ENCODE measurements at regions not wholly inside any gene's neighbourhood (a gene's known extent, or its start where the extent isn't known, plus 50 kb on each side); places are given as distances from the start of the nearest gene placed in this dataset.
"Not testable (repeated sequence)": the region's sequence is repeated elsewhere in the genome, so short reads cannot be mapped to it uniquely, and the experiment has no call there.

DNA sequence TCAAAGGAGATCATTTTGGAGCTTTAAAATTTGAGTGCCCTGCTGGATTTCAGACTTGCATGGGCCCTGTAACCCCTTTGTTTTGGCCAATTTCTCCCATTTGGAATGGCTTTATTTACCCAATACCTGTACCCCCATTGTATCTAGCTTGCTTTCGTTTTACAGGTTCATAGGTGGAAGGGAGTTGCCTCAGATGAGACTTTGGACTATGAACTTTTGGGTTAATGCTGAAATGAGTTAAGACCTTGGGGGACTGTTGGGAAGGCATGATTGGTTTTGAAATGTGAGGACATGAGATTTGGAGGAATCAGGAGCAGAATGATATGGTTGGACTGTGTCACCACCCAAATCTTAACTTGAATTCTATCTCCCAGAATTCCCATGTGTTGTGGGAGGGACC is 250.6 kb downstream of the MFSD1 start:
- DNase-seq = not testable (repeated sequence)

DNA sequence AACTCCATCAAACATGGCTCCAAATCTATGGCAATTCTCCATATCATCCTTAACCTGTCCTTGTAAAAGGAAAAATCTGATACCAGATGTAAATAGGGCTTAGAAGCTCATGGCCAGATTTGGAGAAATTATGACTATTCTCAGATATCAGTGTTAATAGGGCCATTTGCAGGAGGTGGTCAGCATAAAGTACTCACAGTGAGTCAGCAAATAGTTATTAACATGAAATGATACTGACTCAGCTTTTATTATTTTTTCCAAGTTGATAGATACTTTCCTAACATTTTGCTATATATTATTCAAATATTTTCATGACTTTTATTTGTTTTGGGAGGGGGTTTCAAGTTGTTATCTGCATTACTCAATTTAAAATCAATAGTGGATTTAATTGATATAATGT is 255.8 kb downstream of the MFSD1 start:
- DNase-seq = no peak

DNA sequence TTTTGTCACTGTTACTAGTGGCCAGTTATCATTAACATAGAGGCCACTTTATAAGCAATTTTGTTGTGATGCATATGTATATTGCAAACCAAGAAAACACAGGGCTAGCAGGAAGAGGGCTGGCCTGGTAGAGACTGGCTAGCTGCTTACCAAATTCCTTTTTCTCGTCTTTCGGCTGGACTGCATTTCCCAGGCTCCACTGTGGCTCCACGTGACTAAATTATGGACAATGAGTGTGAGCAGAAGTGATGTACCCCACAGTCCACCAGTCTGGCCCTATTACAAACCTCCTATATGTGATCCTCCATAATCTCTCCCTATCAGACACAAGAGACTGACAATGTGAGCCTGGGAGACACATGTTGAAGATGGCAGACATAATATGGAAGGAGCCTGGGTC is 257.0 kb downstream of the MFSD1 start:
- no peak for DNase-seq

DNA sequence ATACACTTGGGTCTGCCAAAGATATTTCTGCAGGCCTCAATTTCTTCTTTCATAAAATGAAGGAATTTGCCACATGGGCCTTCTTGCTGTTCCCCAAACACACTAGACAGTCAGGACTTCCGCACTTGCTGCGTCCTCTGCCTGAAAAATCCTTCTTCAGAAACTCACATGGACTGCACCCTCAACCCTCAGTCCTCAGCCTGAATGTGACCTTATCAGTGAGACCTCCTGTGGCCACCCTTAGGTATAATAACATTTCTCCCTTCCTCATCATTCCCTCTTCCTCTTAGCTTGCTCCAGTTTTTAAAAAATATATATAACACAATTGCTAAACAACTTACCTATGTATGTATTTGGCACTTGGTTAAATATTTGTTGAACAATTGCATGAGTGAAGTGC is 257.5 kb downstream of the MFSD1 start:
- DNase-seq = no peak

DNA sequence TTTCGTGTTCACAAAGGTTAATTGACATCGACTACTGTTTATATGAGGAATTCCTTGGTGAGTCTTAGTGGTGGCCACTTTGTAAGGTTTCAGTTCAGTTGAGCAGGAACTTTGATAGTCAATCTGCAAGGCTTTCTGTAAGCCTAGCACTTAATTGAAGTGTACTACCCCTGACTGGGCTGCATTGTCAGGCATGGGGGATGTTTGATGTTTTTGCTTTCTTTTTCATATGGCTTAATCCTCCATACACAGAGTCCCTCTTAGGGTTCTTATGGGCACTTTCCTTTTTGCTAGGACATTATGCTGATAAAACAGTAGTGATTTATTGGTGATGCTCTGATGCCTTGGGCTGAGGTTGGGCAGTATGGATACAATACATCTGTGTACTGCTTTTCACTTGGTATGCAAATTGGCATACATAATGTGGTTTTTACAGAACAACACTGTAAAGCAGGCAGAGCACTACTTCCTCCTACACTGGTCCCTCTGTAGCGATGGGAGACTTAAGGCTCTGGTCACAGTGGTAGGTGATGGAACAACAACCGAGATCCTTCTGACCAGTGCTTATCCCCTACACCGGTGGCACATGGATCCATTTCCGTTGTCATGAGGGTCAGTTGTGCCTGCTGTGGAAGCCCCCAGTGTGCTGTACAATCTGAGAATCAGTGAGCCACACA is 261.0 kb downstream of the MFSD1 start:
- DNase-seq = no peak

DNA sequence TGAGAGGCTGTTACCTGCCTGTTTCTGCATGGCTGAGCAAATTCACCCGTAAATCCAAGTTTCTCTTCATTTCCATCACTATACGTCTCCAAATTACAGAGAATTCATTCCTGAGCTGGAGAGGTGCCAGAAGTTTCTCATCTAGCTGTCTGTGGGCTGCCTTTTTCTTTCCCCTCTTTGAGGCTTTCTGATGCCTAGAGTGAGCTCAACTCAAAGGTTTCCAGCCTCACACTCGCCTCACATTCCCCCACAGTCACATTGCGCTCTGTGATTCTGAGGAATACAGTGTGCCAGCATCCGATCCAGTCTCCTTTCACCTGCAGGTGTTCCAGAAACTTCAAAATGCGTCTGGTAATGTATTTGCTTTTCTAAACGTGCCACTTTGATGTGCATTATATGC is 267.2 kb downstream of the MFSD1 start, which contains the start of gene IQCJ:
TSS of gene IQCJ (plus strand) at position 229 of the 400 bp plus-strand sequence.
- DNase-seq = no peak

DNA sequence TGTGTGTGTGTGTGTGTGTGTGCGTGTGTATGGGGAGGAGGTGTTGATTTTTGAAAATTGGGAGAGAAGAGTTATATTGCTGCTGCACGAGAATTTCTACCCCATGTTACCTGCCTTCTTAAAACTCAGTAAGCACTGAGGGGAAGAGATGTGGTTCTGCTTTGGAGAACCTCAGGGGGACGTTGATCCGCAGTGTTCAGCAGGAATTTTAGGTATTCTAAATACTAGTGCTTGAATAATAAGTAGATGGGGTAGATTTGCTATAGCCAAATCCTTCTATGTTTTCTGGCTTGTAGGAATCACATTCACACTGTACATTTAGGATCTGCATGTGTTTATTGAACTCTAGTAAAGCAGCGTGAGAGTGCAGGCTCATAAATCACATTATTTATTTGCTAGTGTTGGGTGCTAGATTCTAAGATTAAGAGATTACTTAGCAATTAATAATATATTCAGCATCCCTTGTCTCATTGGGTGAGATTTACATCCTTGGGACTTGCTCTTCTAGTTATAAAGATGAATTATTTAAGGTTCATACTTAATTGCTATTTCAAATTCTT is 268.1 kb downstream of the MFSD1 start:
- no peak for DNase-seq

GRCh38 chr3:159074756-159075701 is 273.2 kb downstream of the MFSD1 start:
- no peak for DNase-seq

- DNase-seq = no peak
Observed at GRCh38 chr3:159077860-159078259, 276.0 kb downstream of the MFSD1 start.

GRCh38 chr3:159080256-159080655 is 278.4 kb downstream of the MFSD1 start:
- DNase-seq = no peak

- no peak for DNase-seq
Observed at GRCh38 chr3:159080821-159081220, 279.0 kb downstream of the MFSD1 start.

GRCh38 chr3:159082519-159082918 is 280.7 kb downstream of the MFSD1 start:
- no peak for DNase-seq

DNA sequence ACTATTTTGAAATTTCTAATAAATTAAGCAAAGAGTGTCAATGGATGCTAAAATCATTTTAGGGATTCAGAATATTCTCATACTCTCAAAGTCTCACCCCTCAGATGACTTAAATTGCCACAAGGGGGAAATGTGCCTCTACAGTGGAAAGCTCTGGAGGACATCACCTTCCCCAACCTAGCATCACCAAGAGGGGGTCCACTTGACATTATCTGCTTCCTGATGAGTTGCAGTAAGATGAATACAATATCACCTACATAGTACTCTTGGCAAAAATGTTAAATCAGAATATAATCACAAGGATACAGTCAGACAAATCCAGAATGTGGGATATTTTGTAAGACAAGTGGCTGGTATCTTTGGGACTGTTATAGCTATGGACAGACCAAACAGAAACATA is 290.1 kb downstream of the MFSD1 start:
- DNase-seq = no peak

- DNase-seq = no peak
Observed at GRCh38 chr3:159102001-159102400, 300.1 kb downstream of the MFSD1 start.

- DNase-seq = no peak
Observed at GRCh38 chr3:159112724-159113123, 310.9 kb downstream of the MFSD1 start.

GRCh38 chr3:159113221-159113875 is 311.5 kb downstream of the MFSD1 start:
- no peak for DNase-seq

- no peak for DNase-seq
Observed at GRCh38 chr3:159114582-159114981, 312.7 kb downstream of the MFSD1 start.

GRCh38 chr3:159123877-159124276 is 322.0 kb downstream of the MFSD1 start:
- DNase-seq = no peak

DNA sequence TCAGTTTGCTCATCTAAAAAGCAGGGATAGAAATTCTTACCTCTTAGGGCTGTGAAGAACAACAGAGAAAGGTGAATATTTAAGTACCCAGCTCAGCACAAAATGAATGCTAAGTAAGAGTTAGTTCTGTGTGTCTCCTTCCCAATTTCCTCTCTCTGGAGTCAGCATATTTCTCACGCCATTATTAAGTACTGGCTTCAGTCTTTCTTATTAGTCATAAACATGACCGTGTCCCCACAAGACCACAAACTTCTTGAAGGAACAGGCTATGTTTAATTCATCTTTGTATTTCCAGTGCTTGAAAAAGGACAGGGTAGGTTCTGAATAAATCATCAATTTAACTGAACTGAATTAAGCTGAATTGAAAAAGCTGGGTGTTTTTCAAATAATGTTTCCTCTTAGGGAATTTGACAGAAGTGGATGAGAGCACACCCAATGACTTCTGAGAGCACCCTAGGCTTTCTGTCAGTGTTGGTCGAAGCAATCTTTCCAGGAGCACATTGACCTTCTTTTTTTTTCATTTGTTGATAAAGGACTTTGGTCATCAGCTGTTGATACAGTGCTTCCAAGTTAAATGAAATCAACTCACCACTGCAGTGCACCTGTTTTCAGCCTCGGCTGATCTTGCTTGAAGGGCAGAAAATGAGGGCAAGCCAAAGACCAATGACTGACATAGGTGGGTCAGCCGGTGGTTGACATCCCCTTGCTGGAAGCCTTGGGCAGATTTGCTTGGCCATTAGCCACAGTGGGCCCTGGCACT is 324.6 kb downstream of the MFSD1 start:
- DNase-seq = no peak

DNA sequence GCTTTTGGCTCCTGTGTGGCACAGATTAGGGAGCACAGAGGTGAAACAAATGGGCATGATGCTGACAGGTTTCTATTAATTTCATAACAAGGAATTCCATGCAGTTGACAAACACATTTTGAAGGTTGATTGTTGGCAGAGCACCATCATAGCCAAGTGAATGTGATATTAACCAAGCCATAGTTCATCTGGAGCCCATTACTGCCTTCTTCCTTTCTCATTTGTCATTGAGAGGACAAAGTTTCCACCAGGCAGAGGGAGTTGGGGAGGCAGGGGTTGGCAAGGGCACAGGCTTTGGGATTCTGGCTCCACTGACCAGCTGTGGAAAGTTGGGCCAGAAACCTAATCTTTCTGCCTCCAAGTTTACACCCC is 325.2 kb downstream of the MFSD1 start:
- no peak for DNase-seq

DNA sequence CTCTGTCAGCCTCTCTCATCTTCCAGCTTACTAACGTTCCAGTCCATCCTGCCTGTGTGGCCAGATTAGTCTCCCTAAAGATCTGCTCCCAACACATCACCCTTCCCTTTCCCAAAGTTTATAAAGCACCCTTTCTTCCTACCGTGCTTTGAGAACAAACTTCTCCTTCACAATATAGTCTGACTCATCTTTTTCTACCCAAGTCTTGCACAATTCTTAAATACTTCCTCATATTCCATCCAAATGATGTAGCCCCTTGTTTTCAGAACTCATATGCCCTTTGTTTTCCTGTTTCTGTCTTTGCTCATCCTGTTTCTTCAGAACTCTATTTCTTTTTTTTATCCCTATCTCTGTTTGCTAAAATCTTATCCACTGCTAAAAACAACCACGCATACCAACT is 326.8 kb downstream of the MFSD1 start:
- no peak for DNase-seq

GRCh38 chr3:159130108-159130507 is 328.3 kb downstream of the MFSD1 start:
- DNase-seq = no peak

- DNase-seq = no peak
Observed at GRCh38 chr3:159131376-159131775, 329.5 kb downstream of the MFSD1 start.

All from NCI-H1694 treated with DMSO at 0.1 percent for 48 hours (cell line).